Activated B cell treated with CpG ODN at 0.5 μM for 24 hours (primary cell): ENCODE measurements at regions not wholly inside any gene's neighbourhood (a gene's known extent, or its start where the extent isn't known, plus 50 kb on each side); places are given as distances from the start of the nearest gene placed in this dataset.

Experiments
- ATAC-seq: fragments of 200-7000 bp; cut with Tn5 transposase; one replicate; pipeline ENCODE4 v1.10.0; 2021; ENCODE audit warnings: low read depth, mild to moderate bottlenecking, moderate library complexity
- CTCF ChIA-PET: fragments of 350-600 bp; sonication (Branson Sonifier 250); formaldehyde crosslinking; loops from one replicate; lab custom pipeline; 2021; ENCODE audit warnings: antibody characterized with exemption; lab: Charles Lee
- POLR2A ChIA-PET: fragments of 350-600 bp; sonication (Branson Sonifier 250); formaldehyde crosslinking; loops from one replicate; lab custom pipeline; 2021; ENCODE audit warnings: antibody characterized with exemption; lab: Charles Lee
- DNase-seq: peaks from one replicate; pipeline ENCODE4 v3.0.0; 2022
- H3K27ac Mint-ChIP-seq: one replicate; pipeline ENCODE4 v1.8.0; 2020; ENCODE audit warnings: mixed read lengths
- H3K27me3 Mint-ChIP-seq: one replicate; pipeline ENCODE4 v1.8.0; 2021; ENCODE audit warnings: mixed read lengths
- H3K36me3 Mint-ChIP-seq: one replicate; pipeline ENCODE4 v1.8.0; 2021; ENCODE audit warnings: low read depth, mixed read lengths
- H3K4me1 Mint-ChIP-seq: one replicate; pipeline ENCODE4 v1.8.0; 2021; ENCODE audit warnings: mixed read lengths
- H3K4me3 Mint-ChIP-seq: one replicate; pipeline ENCODE4 v1.8.0; 2020; ENCODE audit warnings: mild to moderate bottlenecking, mixed read lengths
- H3K9me3 Mint-ChIP-seq: one replicate; pipeline ENCODE4 v1.8.0; 2020; ENCODE audit warnings: mixed read lengths
- CTCF ChIP-seq: fragments of 200-600 bp; IDR thresholded peaks from one replicate; pipeline ENCODE4 v1.8.0; 2022; ENCODE audit warnings: antibody characterized with exemption, mild to moderate bottlenecking
- intact Hi-C: fragments of 100-400 bp; cut with micrococcal nuclease; formaldehyde crosslinking; loops from one replicate; pipeline ENCODE4 v1.15.1; 2024

GRCh38 chr16:73426433-73427160 is 378.7 kb upstream of the ZFHX3 start:
- Mint-ChIP-seq H3K4me3 (no peak overlapping the region), H3K4me1 (no peaks in the 10 kb centered on the region), H3K36me3 (no peaks in the 10 kb centered on the region), H3K27me3 (no peaks in the 10 kb centered on the region), H3K27ac (no peak overlapping the region), H3K9me3 (no peaks in the 10 kb centered on the region)
- DNase-seq (no peak), ATAC-seq (no peak)
- CTCF ChIA-PET, result no interaction called here
- intact Hi-C loops, result no loop called here
- POLR2A ChIA-PET, result no interaction called here
- TF ChIP-seq CTCF, result no peak

GRCh38 chr16:73420676-73421075 is 372.7 kb upstream of the ZFHX3 start:
- DNase-seq (no peak), ATAC-seq (no peak)
- no peak overlapping the region for H3K27ac Mint-ChIP-seq
- H3K9me3 Mint-ChIP-seq, result no peaks in the 10 kb centered on the region
- H3K4me3 Mint-ChIP-seq, result no peak overlapping the region
- POLR2A ChIA-PET, result no interaction called here
- no peak for TF ChIP-seq CTCF
- CTCF ChIA-PET, result no interaction called here
- no peaks in the 10 kb centered on the region for H3K27me3 Mint-ChIP-seq
- intact Hi-C loops, result no loop called here
- no peaks in the 10 kb centered on the region for H3K4me1 Mint-ChIP-seq
- H3K36me3 Mint-ChIP-seq, result no peaks in the 10 kb centered on the region

GRCh38 chr16:73420244-73420643 is 372.3 kb upstream of the ZFHX3 start:
- ChIA-PET CTCF (no interaction called here), POLR2A (no interaction called here)
- no peaks in the 10 kb centered on the region for H3K27me3 Mint-ChIP-seq
- ATAC-seq (no peak), DNase-seq (no peak)
- TF ChIP-seq CTCF, result no peak
- intact Hi-C loops, result no loop called here
- no peaks in the 10 kb centered on the region for H3K4me1 Mint-ChIP-seq
- H3K9me3 Mint-ChIP-seq, result no peaks in the 10 kb centered on the region
- no peak overlapping the region for H3K4me3 Mint-ChIP-seq
- no peak overlapping the region for H3K27ac Mint-ChIP-seq
- no peaks in the 10 kb centered on the region for H3K36me3 Mint-ChIP-seq

- DNase-seq (no peak), ATAC-seq (no peak)
- intact Hi-C loops, result no loop called here
- CTCF ChIA-PET, result no interaction called here
- Mint-ChIP-seq H3K27me3 (no peaks in the 10 kb centered on the region), H3K9me3 (no peaks in the 10 kb centered on the region), H3K36me3 (no peaks in the 10 kb centered on the region), H3K27ac (no peak overlapping the region), H3K4me1 (no peaks in the 10 kb centered on the region), H3K4me3 (no peak overlapping the region)
- TF ChIP-seq CTCF, result no peak
- POLR2A ChIA-PET, result no interaction called here
Measured at GRCh38 chr16:73418691-73419090, 370.8 kb upstream of the ZFHX3 start.

- POLR2A ChIA-PET, result no interaction called here
- Mint-ChIP-seq H3K27me3 (no peaks in the 10 kb centered on the region), H3K4me1 (no peaks in the 10 kb centered on the region), H3K4me3 (no peak overlapping the region), H3K9me3 (no peaks in the 10 kb centered on the region), H3K27ac (no peak overlapping the region), H3K36me3 (no peaks in the 10 kb centered on the region)
- DNase-seq (no peak), ATAC-seq (no peak)
- intact Hi-C loops, result no loop called here
- no peak for TF ChIP-seq CTCF
- CTCF ChIA-PET, result no interaction called here
Measured at GRCh38 chr16:73418051-73418450, 370.1 kb upstream of the ZFHX3 start.
